IPS-18a (cell line): ENCODE measurements at regions not wholly inside any gene's neighbourhood (a gene's known extent, or its start where the extent isn't known, plus 50 kb on each side); places are given as distances from the start of the nearest gene placed in this dataset.
"Not testable (repeated sequence)": the region's sequence is repeated elsewhere in the genome, so short reads cannot be mapped to it uniquely, and the experiment has no call there.

Experiments
- H3K27ac ChIP-seq: one replicate; pipeline ENCODE4 v1.5.1; 2013; ENCODE audit warnings: low read length
- H3K27me3 ChIP-seq: one replicate; pipeline ENCODE4 v1.6.1; 2013; ENCODE audit warnings: mild to moderate bottlenecking, low read length; ENCODE audit not compliant: control insufficient read depth, insufficient read depth
- H3K36me3 ChIP-seq: one replicate; pipeline ENCODE4 v1.6.1; 2013; ENCODE audit warnings: low read depth, low read length; ENCODE audit not compliant: control insufficient read depth
- H3K4me1 ChIP-seq: one replicate; pipeline ENCODE4 v1.6.1; 2013; ENCODE audit warnings: low read depth, low read length; ENCODE audit not compliant: control insufficient read depth
- H3K4me3 ChIP-seq: one replicate; pipeline ENCODE4 v1.5.1; 2013; ENCODE audit warnings: low read length
- H3K9ac ChIP-seq: one replicate; pipeline ENCODE4 v1.6.1; 2013; ENCODE audit warnings: mild to moderate bottlenecking, low read length, moderate library complexity
- H3K9me3 ChIP-seq: one replicate; pipeline ENCODE4 v1.6.1; 2013; ENCODE audit warnings: low read depth, low read length; ENCODE audit not compliant: control insufficient read depth

DNA sequence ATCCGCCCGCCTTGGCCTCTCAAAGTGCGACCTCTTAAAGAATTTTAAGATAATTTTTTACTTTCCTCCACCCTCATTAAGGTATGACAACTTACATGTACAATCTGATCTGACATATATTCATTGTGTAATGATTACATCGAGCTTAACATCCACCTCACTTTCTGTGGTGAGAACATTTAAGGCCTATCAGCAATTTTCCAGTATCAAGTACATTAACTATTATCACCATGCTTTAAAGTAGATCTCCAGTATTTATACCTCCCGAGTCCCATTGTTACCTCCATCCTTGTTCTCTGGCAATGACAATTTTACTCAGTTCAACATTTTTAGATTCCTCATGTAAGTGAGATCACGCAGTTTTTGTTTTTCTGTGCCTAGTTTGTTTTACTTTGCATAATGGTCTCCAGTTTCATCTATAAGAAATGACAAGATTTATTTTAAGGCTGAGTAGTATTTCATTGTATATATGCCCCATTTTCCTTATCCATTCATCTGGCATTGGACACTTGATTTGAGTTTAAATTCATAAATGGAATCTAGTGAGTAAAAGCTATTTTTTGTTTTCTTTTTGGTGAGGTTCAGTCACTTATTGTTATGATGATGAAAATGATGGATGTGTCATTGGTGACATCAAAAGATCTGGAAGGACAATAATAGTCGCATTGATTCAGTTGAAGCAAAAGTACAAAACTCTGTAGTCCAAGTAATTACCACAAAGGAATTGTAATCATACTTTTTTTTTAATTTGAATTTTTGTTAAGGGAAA is 87.0 kb downstream of the OR2B2 start:
- H3K4me1 ChIP-seq, result peaks cover 15% of the 10 kb centered on the region
- peak overlapping the region; percentile 97 for H3K9ac ChIP-seq
- no peaks in the 10 kb centered on the region for H3K9me3 ChIP-seq
- no peaks in the 10 kb centered on the region for H3K36me3 ChIP-seq
- H3K4me3 ChIP-seq, result peak overlapping the region; percentile 99
- peak overlapping the region; percentile 93 for H3K27ac ChIP-seq
- H3K27me3 ChIP-seq, result no peaks in the 10 kb centered on the region

DNA sequence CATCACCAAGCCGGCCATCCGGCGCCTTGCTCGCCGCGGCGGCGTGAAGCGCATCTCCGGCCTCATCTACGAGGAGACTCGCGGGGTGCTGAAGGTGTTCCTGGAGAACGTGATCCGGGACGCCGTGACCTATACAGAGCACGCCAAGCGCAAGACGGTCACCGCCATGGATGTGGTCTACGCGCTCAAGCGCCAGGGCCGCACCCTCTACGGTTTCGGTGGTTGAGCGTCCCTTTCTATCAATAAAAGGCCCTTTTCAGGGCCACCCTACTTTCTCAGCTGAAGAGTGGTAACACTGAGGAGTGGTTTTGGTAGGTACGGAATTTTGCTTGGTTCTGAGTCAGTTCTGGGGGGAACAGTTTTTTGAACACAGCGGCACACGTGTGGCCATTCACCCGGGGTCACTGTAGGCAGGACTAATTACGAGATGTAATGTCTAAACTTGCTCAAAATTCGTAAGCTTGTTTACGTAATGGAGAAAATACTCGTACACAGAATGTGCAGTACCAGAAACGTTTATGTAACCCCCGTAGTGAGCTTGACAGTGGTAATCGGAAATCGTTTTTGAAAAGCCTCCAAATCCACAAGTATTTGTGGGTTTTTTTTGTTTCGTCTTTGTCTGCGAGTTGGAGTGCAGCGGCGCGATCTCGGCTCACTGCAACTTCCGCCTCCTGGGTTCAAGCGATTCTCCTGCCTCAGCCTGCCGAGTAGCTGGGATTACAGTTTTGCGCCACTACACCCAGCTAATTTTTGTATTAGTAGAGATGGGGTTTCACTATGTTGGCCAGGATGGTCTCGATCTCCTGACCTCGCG is 87.8 kb downstream of the OR2B2 start:
- Histone ChIP-seq H3K4me1 (peaks cover 12% of the 10 kb centered on the region), H3K4me3 (peak overlapping the region; percentile 99), H3K9ac (peak overlapping the region; percentile 97), H3K27ac (peak overlapping the region; percentile 93)
- not testable (repeated sequence) for H3K27me3 ChIP-seq, H3K36me3 ChIP-seq, H3K9me3 ChIP-seq

DNA sequence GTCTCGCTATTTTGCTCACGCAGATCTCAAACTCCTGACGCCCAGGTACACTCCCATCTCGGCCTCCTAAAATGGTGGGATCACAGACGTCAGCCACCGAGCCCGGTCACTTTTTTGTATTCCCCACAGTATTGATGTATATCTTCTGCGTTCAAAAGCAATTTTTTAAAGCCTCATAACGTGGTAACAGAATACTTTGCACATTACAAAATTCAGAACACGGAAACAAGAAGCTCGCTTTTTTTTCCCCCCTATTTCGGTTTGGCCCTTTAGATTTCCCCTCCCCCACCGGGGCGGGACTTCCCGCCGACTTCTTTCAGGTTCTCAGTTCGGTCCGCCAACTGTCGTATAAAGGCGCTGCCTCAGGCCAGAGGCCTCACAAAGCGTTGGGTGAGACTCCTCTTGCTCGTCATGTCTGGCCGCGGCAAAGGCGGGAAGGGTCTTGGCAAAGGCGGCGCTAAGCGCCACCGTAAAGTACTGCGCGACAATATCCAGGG is 88.4 kb downstream of the OR2B2 start:
- Histone ChIP-seq H3K4me3 (peak overlapping the region; percentile 99), H3K9ac (peak overlapping the region; percentile 97), H3K4me1 (peaks cover 12% of the 10 kb centered on the region), H3K27ac (peak overlapping the region; percentile 99)
- not testable (repeated sequence) for H3K9me3 ChIP-seq, H3K36me3 ChIP-seq, H3K27me3 ChIP-seq

DNA sequence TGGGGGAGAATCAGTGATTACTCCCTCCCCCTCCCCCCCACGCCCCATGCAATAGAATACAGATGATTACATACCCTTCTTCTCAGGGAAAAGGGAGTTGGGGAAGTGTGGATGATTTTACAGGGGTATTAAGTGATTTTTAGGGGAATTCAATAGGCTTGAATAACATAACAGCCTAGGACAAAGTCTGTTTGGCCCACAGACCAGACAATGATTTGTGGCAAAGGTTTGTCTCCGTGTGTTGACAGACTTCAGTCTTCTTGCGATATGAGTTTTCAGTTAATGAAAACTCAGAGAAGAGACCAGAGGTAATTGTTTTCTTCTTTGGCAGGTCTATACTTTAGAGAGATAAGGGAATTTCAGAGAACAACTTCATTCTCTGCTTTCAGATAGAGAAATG is 95.3 kb downstream of the OR2B2 start:
- H3K4me1 ChIP-seq, result peaks cover 26% of the 10 kb centered on the region
- no peaks in the 10 kb centered on the region for H3K27me3 ChIP-seq
- H3K9me3 ChIP-seq, result no peaks in the 10 kb centered on the region
- H3K36me3 ChIP-seq, result no peaks in the 10 kb centered on the region
- H3K9ac ChIP-seq, result peak overlapping the region; percentile 96
- H3K27ac ChIP-seq, result peak overlapping the region; percentile 97
- no peak overlapping the region for H3K4me3 ChIP-seq

DNA sequence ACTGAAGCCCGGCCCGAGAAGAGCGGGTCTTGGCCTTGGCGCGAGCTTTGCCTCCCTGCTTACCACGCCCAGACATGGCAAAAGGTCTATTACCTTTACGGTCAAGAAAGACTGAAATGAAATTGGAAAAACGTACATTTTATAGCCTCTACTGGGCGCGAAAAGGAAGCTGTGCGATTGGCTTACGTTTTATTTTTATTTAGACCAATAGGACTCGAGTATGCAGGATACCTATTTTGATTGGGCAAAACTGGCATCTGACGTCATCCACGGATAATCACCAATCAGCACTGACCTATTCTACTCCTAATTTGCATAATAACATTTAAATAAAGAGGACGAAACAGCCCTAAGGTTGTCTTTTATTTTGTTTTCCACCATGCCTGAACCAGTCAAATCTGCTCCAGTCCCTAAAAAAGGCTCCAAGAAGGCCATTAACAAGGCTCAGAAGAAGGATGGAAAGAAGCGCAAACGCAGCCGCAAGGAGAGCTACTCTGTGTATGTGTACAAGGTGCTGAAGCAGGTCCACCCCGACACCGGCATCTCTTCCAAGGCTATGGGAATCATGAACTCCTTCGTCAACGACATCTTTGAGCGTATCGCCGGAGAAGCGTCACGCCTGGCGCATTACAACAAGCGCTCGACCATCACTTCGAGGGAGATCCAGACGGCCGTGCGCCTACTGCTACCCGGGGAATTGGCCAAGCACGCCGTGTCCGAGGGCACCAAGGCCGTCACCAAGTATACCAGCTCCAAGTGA is 97.4 kb downstream of the OR2B2 start:
- no peaks in the 10 kb centered on the region for H3K9me3 ChIP-seq
- H3K4me1 ChIP-seq, result peaks cover 26% of the 10 kb centered on the region
- no peaks in the 10 kb centered on the region for H3K27me3 ChIP-seq
- H3K36me3 ChIP-seq, result no peaks in the 10 kb centered on the region
- peak overlapping the region; percentile 97 for H3K27ac ChIP-seq
- H3K9ac ChIP-seq, result peak overlapping the region; percentile 96
- peak overlapping the region; percentile 89 for H3K4me3 ChIP-seq

DNA sequence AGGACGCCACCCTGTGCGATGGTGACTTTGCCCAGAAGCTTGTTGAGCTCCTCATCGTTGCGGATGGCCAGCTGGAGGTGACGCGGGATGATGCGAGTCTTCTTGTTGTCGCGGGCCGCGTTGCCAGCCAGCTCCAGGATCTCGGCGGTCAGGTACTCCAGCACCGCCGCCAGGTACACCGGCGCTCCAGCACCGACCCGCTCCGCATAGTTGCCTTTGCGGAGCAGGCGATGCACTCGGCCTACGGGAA is 97.9 kb downstream of the OR2B2 start:
- not testable (repeated sequence) for H3K27me3 ChIP-seq
- peak overlapping the region; percentile 91 for H3K27ac ChIP-seq

DNA sequence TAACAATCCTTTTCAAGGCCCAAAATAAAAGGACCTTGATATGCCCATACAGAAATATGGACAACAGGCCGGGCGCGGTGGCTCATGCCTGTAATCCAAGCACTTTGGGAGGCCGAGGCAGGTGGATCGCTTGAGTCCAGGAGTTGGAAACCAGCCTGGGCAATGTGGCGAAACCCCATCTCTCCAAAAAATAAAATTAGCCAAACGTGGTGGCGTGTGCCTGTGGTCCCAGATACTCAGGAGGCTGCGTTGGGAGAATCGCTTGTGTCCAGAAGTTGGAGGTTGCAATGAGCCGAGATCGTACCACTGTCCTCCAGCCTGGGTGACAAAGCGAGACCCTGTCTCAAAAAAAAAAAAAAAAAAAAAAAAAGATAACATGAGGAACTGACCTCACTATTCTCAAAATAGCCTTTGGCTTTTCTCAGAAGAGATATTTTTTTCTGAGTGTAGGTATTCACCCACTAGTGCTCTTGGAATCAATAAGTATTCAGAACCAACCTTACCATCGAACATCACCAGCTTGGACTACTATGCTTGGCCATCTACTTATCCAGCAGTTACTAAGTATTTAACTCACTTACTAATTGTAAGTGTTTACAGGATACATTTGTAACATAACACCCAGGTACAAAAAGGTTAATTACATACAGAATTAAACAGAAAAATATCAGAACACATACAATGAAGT is 99.2 kb downstream of the OR2B2 start:
- peak overlapping the region; percentile 80 for H3K9ac ChIP-seq
- H3K4me1 ChIP-seq, result peaks cover 26% of the 10 kb centered on the region
- H3K36me3 ChIP-seq, result no peaks in the 10 kb centered on the region
- H3K27me3 ChIP-seq, result no peaks in the 10 kb centered on the region
- H3K9me3 ChIP-seq, result no peaks in the 10 kb centered on the region
- peak overlapping the region; percentile 89 for H3K4me3 ChIP-seq
- peak overlapping the region; percentile 79 for H3K27ac ChIP-seq

More for the DNA sequence above, 97.9 kb downstream of the OR2B2 start:
- Histone ChIP-seq H3K4me3 (peak overlapping the region; percentile 89), H3K4me1 (peaks cover 26% of the 10 kb centered on the region), H3K9ac (peak overlapping the region; percentile 80)
- H3K9me3 ChIP-seq, H3K36me3 ChIP-seq: not testable (repeated sequence)

DNA sequence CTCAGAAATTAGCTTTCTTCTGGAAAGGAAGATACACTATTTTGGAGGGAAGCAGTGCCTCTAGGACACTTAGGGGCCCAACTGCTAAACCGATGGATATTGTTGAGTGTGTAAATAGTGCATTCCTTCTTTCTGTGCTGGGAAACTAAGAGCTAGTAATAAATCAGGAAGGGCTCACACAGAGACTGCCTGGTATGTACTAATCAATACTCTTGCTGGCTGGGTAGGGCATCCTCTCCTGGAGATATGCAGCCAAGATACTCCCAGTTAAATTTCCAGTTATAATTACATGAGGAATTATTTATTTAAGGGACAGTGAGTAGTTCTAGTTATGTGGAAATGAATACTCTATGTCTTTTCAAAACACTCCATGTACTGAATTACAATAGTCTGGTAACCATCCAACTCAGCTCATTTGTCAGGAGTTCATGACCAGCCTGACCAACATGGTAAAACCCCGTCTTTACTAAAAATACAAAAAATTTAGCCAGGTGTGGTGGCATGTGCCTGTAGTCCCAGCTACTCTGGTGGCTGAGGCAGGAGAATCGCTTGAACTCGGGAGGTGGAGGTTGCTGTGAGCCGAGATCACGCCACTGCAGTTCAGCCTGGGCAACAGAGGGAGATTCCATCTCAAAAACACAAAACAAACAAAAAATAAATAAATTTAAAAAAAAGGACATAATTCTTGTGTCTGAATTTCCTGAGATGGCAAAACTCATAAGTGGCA is 100.0 kb downstream of the OR2B2 start:
- H3K4me3 ChIP-seq, result peak overlapping the region; percentile 82
- peak overlapping the region; percentile 93 for H3K9ac ChIP-seq
- H3K27ac ChIP-seq, result peak overlapping the region; percentile 82

DNA sequence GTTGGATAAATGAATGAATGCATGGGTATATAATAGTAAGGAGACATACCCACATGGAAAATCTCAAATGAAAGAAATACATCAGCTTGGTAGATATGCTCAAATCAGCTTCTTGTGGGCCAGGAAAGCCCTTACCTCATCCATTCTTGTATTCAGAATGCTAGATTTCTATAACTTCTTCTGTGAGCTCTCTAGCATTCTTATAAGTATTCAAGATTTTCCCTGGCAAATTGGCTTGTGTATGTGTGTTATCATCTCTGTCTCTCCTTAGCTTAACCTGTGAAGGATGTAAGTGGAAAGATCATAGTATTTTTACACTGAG is 100.8 kb downstream of the OR2B2 start:
- H3K4me3 ChIP-seq, result peak overlapping the region; percentile 82
- H3K27ac ChIP-seq, result peak overlapping the region; percentile 86
- H3K4me1 ChIP-seq, result peaks cover 26% of the 10 kb centered on the region
- peak overlapping the region; percentile 93 for H3K9ac ChIP-seq
- no peaks in the 10 kb centered on the region for H3K9me3 ChIP-seq
- no peaks in the 10 kb centered on the region for H3K36me3 ChIP-seq
- no peaks in the 10 kb centered on the region for H3K27me3 ChIP-seq

More for the DNA sequence above, 100.0 kb downstream of the OR2B2 start:
- Histone ChIP-seq H3K9me3 (no peaks in the 10 kb centered on the region), H3K4me1 (peaks cover 26% of the 10 kb centered on the region), H3K27me3 (no peaks in the 10 kb centered on the region), H3K36me3 (no peaks in the 10 kb centered on the region)

DNA sequence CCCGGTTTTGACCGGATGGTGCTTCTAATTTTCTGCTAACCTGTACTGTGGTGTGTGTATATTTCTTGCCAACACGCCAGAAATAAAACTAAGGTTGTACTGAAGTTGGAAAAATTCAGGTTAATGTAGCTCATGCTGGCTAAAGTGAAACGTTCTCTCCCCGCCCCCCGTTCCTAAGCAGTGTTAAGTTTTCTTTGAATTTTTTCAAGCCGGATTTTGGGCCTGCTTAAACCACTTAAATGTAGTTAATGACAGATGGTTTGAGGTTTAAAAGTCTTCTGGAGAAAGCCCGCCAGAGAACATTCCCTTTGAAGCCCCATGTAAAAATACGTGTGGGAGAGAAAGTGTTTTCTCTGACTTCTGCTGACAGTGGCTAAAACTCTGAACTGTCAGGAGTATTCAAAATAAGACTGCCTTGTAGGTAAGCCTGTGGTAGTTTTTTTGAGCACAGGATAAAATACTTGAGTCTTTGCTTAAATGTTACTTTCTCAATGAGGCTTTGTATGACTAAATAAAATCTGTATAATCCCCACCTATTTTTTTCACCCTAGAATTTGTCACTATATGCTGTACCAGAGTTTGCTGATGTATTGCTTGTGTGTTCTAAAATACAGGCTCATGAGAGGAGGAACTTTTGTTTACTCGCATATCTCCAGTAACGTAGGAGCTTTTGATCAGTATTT is 101.3 kb downstream of the OR2B2 start:
- H3K9ac ChIP-seq, result peak overlapping the region; percentile 93
- H3K27ac ChIP-seq, result peak overlapping the region; percentile 86
- no peaks in the 10 kb centered on the region for H3K36me3 ChIP-seq
- no peaks in the 10 kb centered on the region for H3K9me3 ChIP-seq
- H3K27me3 ChIP-seq, result no peaks in the 10 kb centered on the region
- H3K4me1 ChIP-seq, result peaks cover 25% of the 10 kb centered on the region
- H3K4me3 ChIP-seq, result peak overlapping the region; percentile 82
